ENCODE measurements at regions not wholly inside any gene's neighbourhood (a gene's known extent, or its start where the extent isn't known, plus 50 kb on each side); places are given as distances from the start of the nearest gene placed in this dataset.

GRCh38 chr5:36491856-36492255 is 114.5 kb upstream of the SLC1A3 start:
- DNase-seq = no peak
- intact Hi-C loops (cut with DNase I) = loop anchor here in 1 of 2 donors (10.0 kb wide), 1 partner anchor 57 kb away; no protein-coding TSS in a partner anchor
- 54% methylated on average over 7 of the region's 7 CpGs for whole genome bisulfite sequencing (ENCODE audit: insufficient coverage, low coverage, low lambda C conversion rate, missing lambda C conversion rate)

GRCh38 chr5:36492984-36493654 is 113.3 kb upstream of the SLC1A3 start:
- Histone ChIP-seq H3K4me3 (no peak overlapping the region), H3K27me3 (no peaks in the 10 kb centered on the region), H3K9me3 (no peaks in the 10 kb centered on the region), H3K4me1 (no peaks in the 10 kb centered on the region), H3K27ac (no peak overlapping the region), H3K36me3 (no peaks in the 10 kb centered on the region)
- WGBS (ENCODE audit: insufficient coverage, low coverage, low lambda C conversion rate, missing lambda C conversion rate) = 100% methylated on average over 1 of the region's 2 CpGs
- TF ChIP-seq CTCF (IDR thresholded peaks at IDR 0.05) = no peak
- no peak for TF ChIP-seq POLR2A (IDR thresholded peaks at IDR 0.05)
- intact Hi-C loops (cut with DNase I) = loop anchor here in 1 of 2 donors (10.0 kb wide), 1 partner anchor 58 kb away; no protein-coding TSS in a partner anchor
- ATAC-seq (no peak), DNase-seq (no peak)

More at GRCh38 chr5:36491856-36492255, 114.5 kb upstream of the SLC1A3 start:
- no peak overlapping the region for H3K4me3 ChIP-seq
- no peak for ATAC-seq
- no peaks in the 10 kb centered on the region for H3K4me1 ChIP-seq
- H3K27ac ChIP-seq = no peak overlapping the region
- H3K27me3 ChIP-seq = no peaks in the 10 kb centered on the region
- H3K36me3 ChIP-seq = no peaks in the 10 kb centered on the region
- TF ChIP-seq CTCF (IDR thresholded peaks at IDR 0.05) (no peak), POLR2A (IDR thresholded peaks at IDR 0.05) (no peak)
- H3K9me3 ChIP-seq = no peaks in the 10 kb centered on the region

GRCh38 chr5:36494028-36494427 is 112.4 kb upstream of the SLC1A3 start:
- H3K27me3 ChIP-seq = no peaks in the 10 kb centered on the region
- intact Hi-C loops (cut with DNase I) = loop anchor here in 1 of 2 donors (10.0 kb wide), 1 partner anchor 59 kb away; no protein-coding TSS in a partner anchor
- H3K9me3 ChIP-seq = no peaks in the 10 kb centered on the region
- WGBS (ENCODE audit: insufficient coverage, low coverage, low lambda C conversion rate, missing lambda C conversion rate) = 86% methylated on average over 1 of the region's 1 CpG
- TF ChIP-seq POLR2A (IDR thresholded peaks at IDR 0.05) = no peak
- ATAC-seq (no peak), DNase-seq (no peak)
- H3K27ac ChIP-seq = no peak overlapping the region
- no peaks in the 10 kb centered on the region for H3K4me1 ChIP-seq
- no peaks in the 10 kb centered on the region for H3K36me3 ChIP-seq
- no peak overlapping the region for H3K4me3 ChIP-seq

- H3K9me3 ChIP-seq = no peaks in the 10 kb centered on the region
- no peak for ATAC-seq
- H3K4me1 ChIP-seq = no peaks in the 10 kb centered on the region
- intact Hi-C loops (cut with DNase I) = loop anchor here in 1 of 2 donors (10.0 kb wide), 1 partner anchor 60 kb away; no protein-coding TSS in a partner anchor
- WGBS (ENCODE audit: insufficient coverage, low coverage, low lambda C conversion rate, missing lambda C conversion rate) = 46% methylated on average over 5 of the region's 6 CpGs
- no peak for TF ChIP-seq CTCF (IDR thresholded peaks at IDR 0.05)
- no peak for TF ChIP-seq POLR2A (IDR thresholded peaks at IDR 0.05)
- no peak overlapping the region for H3K4me3 ChIP-seq
- no peaks in the 10 kb centered on the region for H3K36me3 ChIP-seq
- H3K27ac ChIP-seq = no peak overlapping the region
- DNase-seq = no peak
- H3K27me3 ChIP-seq = no peaks in the 10 kb centered on the region
Observed at GRCh38 chr5:36494841-36495601, 111.4 kb upstream of the SLC1A3 start.

GRCh38 chr5:36495611-36496010 is 110.8 kb upstream of the SLC1A3 start:
- Histone ChIP-seq H3K4me1 (no peaks in the 10 kb centered on the region), H3K9me3 (no peaks in the 10 kb centered on the region), H3K36me3 (no peaks in the 10 kb centered on the region), H3K4me3 (no peak overlapping the region), H3K27me3 (no peaks in the 10 kb centered on the region), H3K27ac (no peak overlapping the region)
- ATAC-seq (no peak), DNase-seq (no peak)
- 38% methylated on average over 2 of the region's 2 CpGs for WGBS (ENCODE audit: insufficient coverage, low coverage, low lambda C conversion rate, missing lambda C conversion rate)
- intact Hi-C loops (cut with DNase I) = loop anchor here in 1 of 2 donors (10.0 kb wide), 1 partner anchor 61 kb away; no protein-coding TSS in a partner anchor
- TF ChIP-seq CTCF (IDR thresholded peaks at IDR 0.05) (no peak), POLR2A (IDR thresholded peaks at IDR 0.05) (no peak)
